ENCODE measurements at regions not wholly inside any gene's neighbourhood (a gene's known extent, or its start where the extent isn't known, plus 50 kb on each side); places are given as distances from the start of the nearest gene placed in this dataset.

GRCh38 chr12:124706363-124706762, 139.0 kb upstream of the NCOR2 start:
- no peak for DNase-seq (ENCODE audit: low read depth)
- TF ChIP-seq CTCF (IDR thresholded peaks at IDR 0.05; ENCODE audit: insufficient read depth, low read depth, low read length, missing control alignments): no peak
- no peak overlapping the region for H3K4me3 ChIP-seq (ENCODE audit: low read length)

GRCh38 chr12:124705545-124706138, 138.2 kb upstream of the NCOR2 start:
- no peak for TF ChIP-seq CTCF (IDR thresholded peaks at IDR 0.05; ENCODE audit: insufficient read depth, low read depth, low read length, missing control alignments)

GRCh38 chr12:124704619-124705018, 137.2 kb upstream of the NCOR2 start:
- no peak overlapping the region for H3K4me3 ChIP-seq (ENCODE audit: low read length)
- DNase-seq (ENCODE audit: low read depth): no peak
- no peak for TF ChIP-seq CTCF (IDR thresholded peaks at IDR 0.05; ENCODE audit: insufficient read depth, low read depth, low read length, missing control alignments)

More at GRCh38 chr12:124705545-124706138, 138.2 kb upstream of the NCOR2 start:
- H3K4me3 ChIP-seq (ENCODE audit: low read length): no peak overlapping the region
- no peak for DNase-seq (ENCODE audit: low read depth)

GRCh38 chr12:124703856-124704255, 136.4 kb upstream of the NCOR2 start:
- DNase-seq (ENCODE audit: low read depth): no peak
- no peak for TF ChIP-seq CTCF (IDR thresholded peaks at IDR 0.05; ENCODE audit: insufficient read depth, low read depth, low read length, missing control alignments)

GRCh38 chr12:124702736-124703135, 135.3 kb upstream of the NCOR2 start:
- DNase-seq (ENCODE audit: low read depth): no peak
- TF ChIP-seq CTCF (IDR thresholded peaks at IDR 0.05; ENCODE audit: insufficient read depth, low read depth, low read length, missing control alignments): no peak
- no peak overlapping the region for H3K4me3 ChIP-seq (ENCODE audit: low read length)

More at GRCh38 chr12:124703856-124704255, 136.4 kb upstream of the NCOR2 start:
- H3K4me3 ChIP-seq (ENCODE audit: low read length): no peak overlapping the region

GRCh38 chr12:124700810-124701592, 133.6 kb upstream of the NCOR2 start:
- no peak overlapping the region for H3K4me3 ChIP-seq (ENCODE audit: low read length)
- DNase-seq (ENCODE audit: low read depth): peak; percentile 62
- no peak for TF ChIP-seq CTCF (IDR thresholded peaks at IDR 0.05; ENCODE audit: insufficient read depth, low read depth, low read length, missing control alignments)

Data from epithelial cell of esophagus (primary cell).